Stomach (tissue), 8 donors: ENCODE measurements at regions not wholly inside any gene's neighbourhood (a gene's known extent, or its start where the extent isn't known, plus 50 kb on each side); places are given as distances from the start of the nearest gene placed in this dataset.

ENCODE experiments used
- DNase-seq, 2 donors: peaks; one replicate each; pipeline versions ENCODE4 v3.0.0 to v3.0.0-alpha.2; 2013 to 2019
- H3K27ac ChIP-seq, 5 donors: fragments of 200-600 bp in 4 of 5; sonication (generic) in 4 of 5; one replicate each; pipeline ENCODE4 v1.5.1; 2013 to 2019; ENCODE audit warnings: mild to moderate bottlenecking in 1 of 5, moderate library complexity in 1 of 5
- H3K27me3 ChIP-seq, 3 donors: fragments of 200-600 bp; sonication (generic); one replicate each; pipeline ENCODE4 v1.5.1; 2017 to 2019; ENCODE audit warnings: mixed run types in 1 of 3
- H3K36me3 ChIP-seq, 4 donors: fragments of 200-600 bp; sonication (generic); 1 replicate in 3 of 4; 2 replicates in 1 of 4; pipeline ENCODE4 v1.5.1; 2016 to 2019
- H3K4me1 ChIP-seq, 4 donors: fragments of 200-600 bp; sonication (generic); one replicate each; pipeline ENCODE4 v1.5.1; 2016 to 2019
- H3K4me3 ChIP-seq, 4 donors: fragments of 200-600 bp; sonication (generic) in 3 of 4; one replicate each; pipeline ENCODE4 v1.5.1; 2016 to 2019; ENCODE audit warnings: mild to moderate bottlenecking in 1 of 4
- H3K9me3 ChIP-seq, 4 donors: fragments of 200-600 bp; sonication (generic); one replicate each; pipeline ENCODE4 v1.5.1; 2016 to 2019
- EP300 ChIP-seq: sonication (generic); formaldehyde crosslinking; IDR thresholded peaks from one replicate; pipeline ENCODE4 v1.6.1; 2017; ENCODE audit warnings: antibody characterized with exemption
- POLR2A ChIP-seq, 4 donors: fragments of 450-650 bp; IDR thresholded peaks; one replicate each; pipeline ENCODE4 v1.6.1; 2016; ENCODE audit warnings: antibody characterized with exemption in 4 of 4, control low read depth in 2 of 4, mild to moderate bottlenecking in 1 of 4, moderate library complexity in 1 of 4
- POLR2AphosphoS5 ChIP-seq, 3 donors: sonication (generic); formaldehyde crosslinking; IDR thresholded peaks; one replicate each; pipeline ENCODE4 v1.6.1; 2016; ENCODE audit warnings: antibody characterized with exemption in 3 of 3
- WGBS, 5 donors: extraction: QIAGEN DNeasy Blood & Tissue Kit in 3 of 5; methylation state at CpG; one replicate each; pipeline versions ENCODE4 v1.1.5 to v1.1.7; 2013 to 2018; 5-methylcytosine and 5-hydroxymethylcytosine counted together
- intact Hi-C: fragments of 100-400 bp; cut with DNase I; formaldehyde crosslinking; loops from one replicate; pipeline ENCODE4 v1.15.1; 2023; ENCODE audit warnings: low total_unique reads
- TF ChIP-seq, protein P1 (sequence below), 7 experiments: fragments of 450-650 bp in 4 of 7; fragments of 200-600 bp in 3 of 7; sonication (generic) in 3 of 7; IDR thresholded peaks; one replicate each; pipeline ENCODE4 v1.5.1; 2016 to 2019; ENCODE audit warnings: antibody characterized with exemption in 7 of 7, control low read depth in 2 of 7, mild to moderate bottlenecking in 1 of 7
- donor health status: healthy with polysubstance abuse.
- donor health status: Bipolar disorder and iron deficiency.
- donor health status: healthy.

DNA sequence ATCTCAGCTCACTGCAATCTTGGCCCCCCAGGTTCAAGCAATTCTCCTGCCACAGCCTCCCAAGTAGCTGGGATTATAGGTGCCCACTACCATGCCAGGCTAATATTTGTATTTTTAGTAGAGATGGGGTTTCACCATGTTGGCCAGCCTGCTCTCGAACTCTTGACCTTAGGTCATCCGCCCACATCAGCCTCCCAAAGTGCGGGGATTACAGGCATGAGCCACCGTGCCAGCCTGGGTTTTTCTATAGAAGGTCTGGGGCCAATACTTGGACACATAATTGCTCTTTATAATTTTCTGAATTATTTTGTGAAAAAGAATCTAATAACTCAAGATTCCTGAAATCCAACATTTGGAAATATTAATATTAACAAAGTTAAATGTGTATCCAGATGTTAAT lies 1267.7 kb upstream of the ADGRL4 start:
- WGBS, 5 donors = 86 to 93% (median 89%) methylated on average over 4 of the region's 4 CpGs
- H3K27ac ChIP-seq = no peak overlapping the region
- TF ChIP-seq POLR2AphosphoS5 (IDR thresholded peaks at IDR 0.05) (no peak), POLR2A (IDR thresholded peaks at IDR 0.05) (no peak), EP300 (no peak)
- TF ChIP-seq, protein P1, sequence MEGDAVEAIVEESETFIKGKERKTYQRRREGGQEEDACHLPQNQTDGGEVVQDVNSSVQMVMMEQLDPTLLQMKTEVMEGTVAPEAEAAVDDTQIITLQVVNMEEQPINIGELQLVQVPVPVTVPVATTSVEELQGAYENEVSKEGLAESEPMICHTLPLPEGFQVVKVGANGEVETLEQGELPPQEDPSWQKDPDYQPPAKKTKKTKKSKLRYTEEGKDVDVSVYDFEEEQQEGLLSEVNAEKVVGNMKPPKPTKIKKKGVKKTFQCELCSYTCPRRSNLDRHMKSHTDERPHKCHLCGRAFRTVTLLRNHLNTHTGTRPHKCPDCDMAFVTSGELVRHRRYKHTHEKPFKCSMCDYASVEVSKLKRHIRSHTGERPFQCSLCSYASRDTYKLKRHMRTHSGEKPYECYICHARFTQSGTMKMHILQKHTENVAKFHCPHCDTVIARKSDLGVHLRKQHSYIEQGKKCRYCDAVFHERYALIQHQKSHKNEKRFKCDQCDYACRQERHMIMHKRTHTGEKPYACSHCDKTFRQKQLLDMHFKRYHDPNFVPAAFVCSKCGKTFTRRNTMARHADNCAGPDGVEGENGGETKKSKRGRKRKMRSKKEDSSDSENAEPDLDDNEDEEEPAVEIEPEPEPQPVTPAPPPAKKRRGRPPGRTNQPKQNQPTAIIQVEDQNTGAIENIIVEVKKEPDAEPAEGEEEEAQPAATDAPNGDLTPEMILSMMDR (IDR thresholded peaks at IDR 0.05) = no peak

GRCh38 chr1:80272495-80272894 lies 1266.0 kb upstream of the ADGRL4 start:
- Histone ChIP-seq H3K9me3 (no peaks in the 10 kb centered on the region), H3K4me3 (no peak overlapping the region), H3K27me3 (no peaks in the 10 kb centered on the region), H3K4me1 (no peaks in the 10 kb centered on the region), H3K36me3 (no peaks in the 10 kb centered on the region), H3K27ac (no peak overlapping the region)
- intact Hi-C loops = no loop called here
- TF ChIP-seq EP300 (no peak), POLR2A (IDR thresholded peaks at IDR 0.05) (no peak)
- WGBS, 5 donors = 73 to 89% (median 84%) methylated on average over 2 of the region's 2 CpGs
- no peak for DNase-seq

More for the DNA sequence above, 1267.7 kb upstream of the ADGRL4 start:
- Histone ChIP-seq H3K27me3 (no peaks in the 10 kb centered on the region), H3K4me1 (no peaks in the 10 kb centered on the region), H3K9me3 (no peaks in the 10 kb centered on the region), H3K36me3 (no peaks in the 10 kb centered on the region), H3K4me3 (no peak overlapping the region)
- intact Hi-C loops = no loop called here
- no peak for DNase-seq

DNA sequence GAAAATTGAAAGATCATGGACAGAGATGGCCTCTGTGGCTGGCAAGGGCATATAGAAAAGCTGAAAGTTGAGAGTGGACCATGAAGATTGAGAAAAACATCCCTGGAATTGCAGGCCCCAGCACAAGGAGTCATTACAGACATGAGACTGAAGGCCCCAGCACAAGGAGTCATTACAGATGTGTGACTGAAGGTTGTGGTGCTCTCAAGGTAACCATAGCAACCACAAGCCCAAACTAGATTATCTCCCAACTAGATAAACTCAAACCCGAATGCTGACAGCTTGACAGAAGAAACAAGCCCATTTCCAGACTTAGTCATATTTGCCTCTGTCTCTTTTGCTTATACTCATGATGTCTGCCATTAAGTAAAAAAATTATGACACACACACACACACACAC lies 1252.1 kb upstream of the ADGRL4 start:
- intact Hi-C loops = no loop called here
- Histone ChIP-seq H3K27me3 (no peaks in the 10 kb centered on the region), H3K9me3 (peaks cover 6 to 29% (median 13%) of the 10 kb centered on the region in 4 donors), H3K36me3 (no peaks in the 10 kb centered on the region), H3K4me3 (no peak overlapping the region), H3K27ac (no peak overlapping the region), H3K4me1 (no peaks in the 10 kb centered on the region)
- TF ChIP-seq POLR2A (IDR thresholded peaks at IDR 0.05) (no peak), POLR2AphosphoS5 (IDR thresholded peaks at IDR 0.05) (no peak), EP300 (no peak)
- TF ChIP-seq, protein P1 (IDR thresholded peaks at IDR 0.05) = no peak
- DNase-seq = no peak
- WGBS, 5 donors = 26 to 57% (median 38%) methylated on average over 1 of the region's 1 CpG

GRCh38 chr1:80251591-80251990 lies 1245.1 kb upstream of the ADGRL4 start:
- DNase-seq = peak in 1 of 2 donors; percentile 3
- intact Hi-C loops = no loop called here
- no peaks in the 10 kb centered on the region for H3K4me1 ChIP-seq
- H3K9me3 ChIP-seq = peaks cover 0 to 18% (median 8%) of the 10 kb centered on the region in 4 donors
- no peaks in the 10 kb centered on the region for H3K27me3 ChIP-seq
- no peak overlapping the region for H3K27ac ChIP-seq
- 43 to 72% (median 59%) methylated on average over 1 of the region's 1 CpG for WGBS, 5 donors
- TF ChIP-seq, protein P1 (IDR thresholded peaks at IDR 0.05) = no peak
- TF ChIP-seq EP300 (no peak), POLR2AphosphoS5 (IDR thresholded peaks at IDR 0.05) (no peak), POLR2A (IDR thresholded peaks at IDR 0.05) (no peak)
- no peak overlapping the region for H3K4me3 ChIP-seq
- H3K36me3 ChIP-seq = no peaks in the 10 kb centered on the region

- Histone ChIP-seq H3K27ac (no peak overlapping the region), H3K9me3 (peaks cover 0 to 18% (median 8%) of the 10 kb centered on the region in 4 donors), H3K4me1 (no peaks in the 10 kb centered on the region), H3K4me3 (no peak overlapping the region), H3K36me3 (no peaks in the 10 kb centered on the region), H3K27me3 (no peaks in the 10 kb centered on the region)
- DNase-seq = no peak
- intact Hi-C loops = no loop called here
- TF ChIP-seq EP300 = no peak
- no peak for TF ChIP-seq POLR2AphosphoS5 (IDR thresholded peaks at IDR 0.05)
- no peak for TF ChIP-seq POLR2A (IDR thresholded peaks at IDR 0.05)
- TF ChIP-seq, protein P1 (IDR thresholded peaks at IDR 0.05) = no peak
Observed at GRCh38 chr1:80251171-80251570, 1244.6 kb upstream of the ADGRL4 start.
